AG04450 (cell line): ENCODE measurements at regions not wholly inside any gene's neighbourhood (a gene's known extent, or its start where the extent isn't known, plus 50 kb on each side); places are given as distances from the start of the nearest gene placed in this dataset.

ENCODE experiments used
- CTCF ChIA-PET: fragments of 300-600, 350-600 bp; formaldehyde crosslinking; extraction: SDS; loops from one replicate; lab custom pipeline; 2022; ENCODE audit warnings: antibody characterized with exemption, inconsistent platforms; lab: Charles Lee
- POLR2A ChIA-PET: fragments of 350-600 bp; formaldehyde crosslinking; extraction: SDS; loops from one replicate; lab custom pipeline; 2021; ENCODE audit warnings: antibody characterized with exemption, inconsistent platforms; lab: Yijun Ruan, JAX
- DNase-seq: peaks from one replicate; pipeline ENCODE4 v3.0.0-alpha.2; 2011; ENCODE audit warnings: low read depth, low spot score
- H3K27ac ChIP-seq: one replicate; pipeline ENCODE4 v1.5.1; 2012; ENCODE audit warnings: low read depth, low read length, control low read depth
- H3K27me3 ChIP-seq: one replicate; pipeline ENCODE4 v1.6.0; 2012; ENCODE audit warnings: low read length; ENCODE audit not compliant: control insufficient read depth, insufficient read depth
- H3K4me3 ChIP-seq: 2 replicates; pipeline ENCODE4 v1.5.1; 2011; ENCODE audit warnings: mild to moderate bottlenecking, low read depth, low read length, control low read depth
- H3K9me3 ChIP-seq: 2 replicates; pipeline ENCODE4 v1.5.1; 2012; ENCODE audit warnings: low read length; ENCODE audit not compliant: control insufficient read depth, insufficient read depth
- TF ChIP-seq, protein P1 (sequence below): IDR thresholded peaks from 2 replicates; pipeline ENCODE4 v1.5.1; 2011; ENCODE audit warnings: low read depth, low read length, control low read depth, inconsistent platforms

DNA sequence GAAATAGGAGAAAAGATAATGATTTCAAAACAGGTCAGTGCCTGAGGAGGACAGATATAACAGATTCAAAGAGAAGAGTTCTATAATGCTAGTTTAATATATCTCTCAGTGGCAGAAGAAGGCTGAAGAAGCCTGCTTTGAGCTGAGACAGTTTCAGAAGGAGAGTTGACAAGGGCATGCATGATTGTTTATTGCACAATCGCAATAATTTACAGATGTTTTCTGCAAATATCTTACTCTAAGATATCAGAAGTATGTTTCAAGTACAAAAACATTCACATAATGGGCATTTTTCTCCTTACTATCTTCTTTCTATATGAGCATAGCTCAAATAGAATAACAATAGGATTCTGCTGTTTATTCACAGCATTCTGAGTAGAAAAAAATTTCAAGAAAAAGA lies 557.7 kb upstream of the NRSN1 start:
- Histone ChIP-seq H3K27ac (no peak overlapping the region), H3K9me3 (peaks cover 5% of the 10 kb centered on the region; the same call in 1 of the 2 replicates), H3K27me3 (no peaks in the 10 kb centered on the region), H3K4me3 (no peak overlapping the region)
- TF ChIP-seq, protein P1, sequence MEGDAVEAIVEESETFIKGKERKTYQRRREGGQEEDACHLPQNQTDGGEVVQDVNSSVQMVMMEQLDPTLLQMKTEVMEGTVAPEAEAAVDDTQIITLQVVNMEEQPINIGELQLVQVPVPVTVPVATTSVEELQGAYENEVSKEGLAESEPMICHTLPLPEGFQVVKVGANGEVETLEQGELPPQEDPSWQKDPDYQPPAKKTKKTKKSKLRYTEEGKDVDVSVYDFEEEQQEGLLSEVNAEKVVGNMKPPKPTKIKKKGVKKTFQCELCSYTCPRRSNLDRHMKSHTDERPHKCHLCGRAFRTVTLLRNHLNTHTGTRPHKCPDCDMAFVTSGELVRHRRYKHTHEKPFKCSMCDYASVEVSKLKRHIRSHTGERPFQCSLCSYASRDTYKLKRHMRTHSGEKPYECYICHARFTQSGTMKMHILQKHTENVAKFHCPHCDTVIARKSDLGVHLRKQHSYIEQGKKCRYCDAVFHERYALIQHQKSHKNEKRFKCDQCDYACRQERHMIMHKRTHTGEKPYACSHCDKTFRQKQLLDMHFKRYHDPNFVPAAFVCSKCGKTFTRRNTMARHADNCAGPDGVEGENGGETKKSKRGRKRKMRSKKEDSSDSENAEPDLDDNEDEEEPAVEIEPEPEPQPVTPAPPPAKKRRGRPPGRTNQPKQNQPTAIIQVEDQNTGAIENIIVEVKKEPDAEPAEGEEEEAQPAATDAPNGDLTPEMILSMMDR: no peak
- ChIA-PET CTCF (no interaction called here), POLR2A (no interaction called here)
- DNase-seq: no peak

DNA sequence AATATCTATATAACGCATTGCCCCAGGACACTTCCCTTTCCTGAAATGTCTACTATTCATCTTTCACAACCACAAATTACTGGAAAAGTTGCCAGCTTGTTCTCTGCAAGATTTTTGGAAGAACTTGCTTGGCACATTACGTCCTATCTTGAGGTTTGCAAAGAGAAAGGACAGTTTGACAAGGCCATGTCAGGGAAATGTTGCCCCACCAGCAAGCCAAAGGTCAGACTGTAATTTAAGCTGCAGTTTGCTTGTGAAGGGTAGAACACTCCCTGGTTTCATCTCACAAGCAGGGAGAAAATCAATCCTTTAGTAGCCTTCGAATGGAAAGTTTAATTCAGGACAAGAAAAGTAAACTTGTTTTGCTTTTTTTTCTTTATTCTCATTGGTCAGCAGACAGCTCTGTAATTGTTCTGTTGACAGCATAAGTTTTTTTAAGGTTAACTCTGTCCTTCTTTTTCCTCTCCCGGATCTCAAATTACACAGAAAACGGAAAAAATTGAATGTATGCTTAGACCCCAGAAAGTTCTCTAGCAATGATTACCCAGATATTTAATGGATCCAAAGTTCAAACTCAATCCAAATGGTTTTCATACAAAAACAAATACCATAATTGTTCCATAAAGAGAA lies 541.8 kb upstream of the NRSN1 start:
- no peaks in the 10 kb centered on the region for H3K27me3 ChIP-seq
- no peak overlapping the region for H3K4me3 ChIP-seq
- TF ChIP-seq, protein P1: no peak
- no peak for DNase-seq
- H3K27ac ChIP-seq: no peak overlapping the region
- ChIA-PET POLR2A (no interaction called here), CTCF (no interaction called here)
- H3K9me3 ChIP-seq: no peaks in the 10 kb centered on the region

DNA sequence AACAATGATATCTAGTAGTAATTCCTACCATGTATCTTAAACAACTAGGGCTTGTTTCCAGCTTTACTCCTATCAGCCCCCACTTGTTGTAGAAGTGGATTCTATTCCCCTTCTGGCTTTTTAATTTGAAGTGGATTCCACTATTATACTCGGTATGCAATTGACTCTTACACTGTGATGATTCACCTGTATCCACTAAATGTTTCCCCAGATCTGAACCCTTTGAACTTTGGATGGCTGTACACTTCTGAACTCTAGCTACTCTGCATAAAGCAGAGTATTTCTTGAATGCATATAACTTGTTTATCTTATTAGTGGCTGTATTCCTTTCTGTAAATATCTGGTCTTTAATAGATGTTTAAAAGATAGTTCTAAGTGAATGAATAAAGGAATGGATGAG lies 538.4 kb upstream of the NRSN1 start:
- ChIA-PET POLR2A (no interaction called here), CTCF (no interaction called here)
- TF ChIP-seq, protein P1: no peak
- H3K9me3 ChIP-seq: no peaks in the 10 kb centered on the region
- no peak overlapping the region for H3K4me3 ChIP-seq
- H3K27ac ChIP-seq: no peak overlapping the region
- DNase-seq: no peak
- no peaks in the 10 kb centered on the region for H3K27me3 ChIP-seq

DNA sequence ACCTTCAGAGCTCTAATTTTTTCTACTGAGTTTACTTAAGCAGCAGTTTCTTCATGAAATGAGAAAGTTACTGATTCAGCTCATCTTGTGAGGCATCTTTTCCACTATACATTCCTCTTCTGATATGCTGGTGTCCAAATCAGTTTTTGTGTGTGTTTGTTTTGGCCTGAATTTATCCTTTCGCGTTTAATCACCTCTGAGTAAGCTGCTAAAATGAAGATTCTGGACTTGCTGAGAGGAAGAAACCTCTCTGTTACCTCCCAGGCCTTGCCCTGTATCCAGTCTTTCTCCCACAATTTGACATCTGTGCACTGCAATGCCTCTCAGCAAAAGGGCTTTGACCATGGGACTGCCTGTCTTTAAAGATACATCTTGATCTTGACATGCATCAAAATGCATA lies 536.2 kb upstream of the NRSN1 start:
- CTCF ChIA-PET: no interaction called here
- Histone ChIP-seq H3K4me3 (no peak overlapping the region), H3K9me3 (no peaks in the 10 kb centered on the region), H3K27ac (no peak overlapping the region), H3K27me3 (no peaks in the 10 kb centered on the region)
- POLR2A ChIA-PET: no interaction called here
- TF ChIP-seq, protein P1: no peak
- no peak for DNase-seq

DNA sequence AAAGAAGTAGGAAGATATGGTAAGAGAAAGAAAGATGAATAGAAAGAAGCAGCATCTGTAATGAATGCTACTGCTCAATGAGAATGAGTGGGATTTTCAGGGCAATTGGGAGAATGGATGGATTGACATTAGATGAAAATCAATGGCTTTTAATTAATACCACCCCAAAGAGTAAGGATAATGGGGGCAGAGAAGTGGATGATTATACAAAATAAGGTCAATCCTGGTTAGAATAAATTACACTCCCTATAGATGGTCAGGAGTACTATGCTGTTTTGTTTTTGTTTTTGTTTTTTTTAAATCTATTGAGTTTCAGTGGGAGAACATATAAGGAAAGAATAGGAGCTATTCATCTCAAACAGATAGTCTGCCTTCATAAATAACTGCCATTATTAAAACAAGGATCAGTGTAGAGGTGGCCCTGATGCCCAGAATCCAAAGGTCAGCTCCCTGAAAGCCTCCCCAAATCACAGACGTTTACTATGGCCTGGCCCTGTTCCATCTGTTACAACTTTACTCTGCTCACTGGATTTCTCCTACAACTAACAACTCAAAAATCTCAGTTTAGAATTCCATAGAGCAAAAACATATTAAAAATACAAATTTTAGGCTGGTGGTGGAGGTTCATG lies 535.4 kb upstream of the NRSN1 start:
- POLR2A ChIA-PET: no interaction called here
- no peak overlapping the region for H3K4me3 ChIP-seq
- no peak for DNase-seq
- H3K27me3 ChIP-seq: no peaks in the 10 kb centered on the region
- no peaks in the 10 kb centered on the region for H3K9me3 ChIP-seq
- CTCF ChIA-PET: no interaction called here
- no peak overlapping the region for H3K27ac ChIP-seq
- TF ChIP-seq, protein P1: no peak
